Stimulated activated CD4-positive, alpha-beta T cell treated with anti-CD3 and anti-CD28 coated beads, Interleukin-12 subunit alpha, Interleukin-12 subunit beta, amount 100 ng/mL, for 4 hours (primary cell): ENCODE measurements at regions not wholly inside any gene's neighbourhood (a gene's known extent, or its start where the extent isn't known, plus 50 kb on each side); places are given as distances from the start of the nearest gene placed in this dataset.
"Not testable (repeated sequence)": the region's sequence is repeated elsewhere in the genome, so short reads cannot be mapped to it uniquely, and the experiment has no call there.

Experiments
- DNase-seq: peaks from one replicate; pipeline ENCODE4 v3.0.0-alpha.2; 2020

GRCh38 chr11:37967635-37968034 is 1369.6 kb upstream of the RAG2 start:
- DNase-seq = no peak

GRCh38 chr11:37963440-37963839 is 1365.4 kb upstream of the RAG2 start:
- no peak for DNase-seq

GRCh38 chr11:37957717-37958116 is 1359.7 kb upstream of the RAG2 start:
- no peak for DNase-seq

- DNase-seq = no peak
Measured at GRCh38 chr11:37951996-37952395, 1354.0 kb upstream of the RAG2 start.

- DNase-seq = no peak
Measured at GRCh38 chr11:37948258-37948657, 1350.2 kb upstream of the RAG2 start.

GRCh38 chr11:37947821-37948220 is 1349.8 kb upstream of the RAG2 start:
- no peak for DNase-seq

GRCh38 chr11:37946155-37946766 is 1348.2 kb upstream of the RAG2 start:
- DNase-seq = no peak

- DNase-seq = no peak
Measured at GRCh38 chr11:37942081-37942480, 1344.0 kb upstream of the RAG2 start.

GRCh38 chr11:37929100-37929653 is 1331.1 kb upstream of the RAG2 start:
- DNase-seq = no peak

GRCh38 chr11:37926772-37927171 is 1328.7 kb upstream of the RAG2 start:
- no peak for DNase-seq

GRCh38 chr11:37916331-37916730 is 1318.3 kb upstream of the RAG2 start:
- DNase-seq = no peak

- no peak for DNase-seq
Measured at GRCh38 chr11:37914859-37915258, 1316.8 kb upstream of the RAG2 start.

- DNase-seq = no peak
Measured at GRCh38 chr11:37908219-37908548, 1310.1 kb upstream of the RAG2 start.

- DNase-seq = no peak
Measured at GRCh38 chr11:37907436-37908218, 1309.6 kb upstream of the RAG2 start.

- no peak for DNase-seq
Measured at GRCh38 chr11:37905707-37906417, 1307.8 kb upstream of the RAG2 start.

- DNase-seq = no peak
Measured at GRCh38 chr11:37896016-37896415, 1298.0 kb upstream of the RAG2 start.

GRCh38 chr11:37881741-37882140 is 1283.7 kb upstream of the RAG2 start:
- DNase-seq = no peak

GRCh38 chr11:37861671-37862070 is 1263.6 kb upstream of the RAG2 start:
- DNase-seq = no peak

GRCh38 chr11:37858806-37859537 is 1260.9 kb upstream of the RAG2 start:
- not testable (repeated sequence) for DNase-seq

GRCh38 chr11:37858398-37858797 is 1260.4 kb upstream of the RAG2 start:
- no peak for DNase-seq

GRCh38 chr11:37857726-37858125 is 1259.7 kb upstream of the RAG2 start:
- no peak for DNase-seq

GRCh38 chr11:37849706-37850105 is 1251.7 kb upstream of the RAG2 start:
- DNase-seq = no peak

GRCh38 chr11:37843603-37844002 is 1245.6 kb upstream of the RAG2 start:
- no peak for DNase-seq
